Breast epithelium (tissue), 3 donors: ENCODE measurements at regions not wholly inside any gene's neighbourhood (a gene's known extent, or its start where the extent isn't known, plus 50 kb on each side); places are given as distances from the start of the nearest gene placed in this dataset.

Source experiments
- CTCF ChIP-seq, 3 donors: fragments of 450-650 bp; IDR thresholded peaks; one replicate each; pipeline ENCODE4 v1.5.1; 2016 to 2017; ENCODE audit warnings: antibody characterized with exemption in 3 of 3, mild to moderate bottlenecking in 3 of 3, moderate library complexity in 3 of 3
- POLR2A ChIP-seq: fragments of 450-650 bp; IDR thresholded peaks from one replicate; pipeline ENCODE4 v1.6.1; 2016; ENCODE audit warnings: antibody characterized with exemption, mild to moderate bottlenecking, moderate library complexity
- POLR2AphosphoS5 ChIP-seq, 3 donors: sonication (generic); formaldehyde crosslinking; IDR thresholded peaks; one replicate each; pipeline ENCODE4 v1.6.1; 2017; ENCODE audit warnings: antibody characterized with exemption in 3 of 3

- no peak for TF ChIP-seq CTCF (IDR thresholded peaks at IDR 0.05)
- TF ChIP-seq POLR2A: no peak
- TF ChIP-seq POLR2AphosphoS5 (IDR thresholded peaks at IDR 0.05): no peak
Measured at GRCh38 chr2:240349133-240350005, 86.1 kb upstream of the GPC1 start.
